Upper lobe of left lung (tissue), 4 donors: ENCODE measurements at regions not wholly inside any gene's neighbourhood (a gene's known extent, or its start where the extent isn't known, plus 50 kb on each side); places are given as distances from the start of the nearest gene placed in this dataset.

Source experiments
- EP300 ChIP-seq, 4 donors: sonication (generic); formaldehyde crosslinking; IDR thresholded peaks; one replicate each; pipeline ENCODE4 v1.5.1; 2017; ENCODE audit warnings: antibody characterized with exemption in 4 of 4, control low read depth in 2 of 4
- POLR2A ChIP-seq, 4 donors: fragments of 450-650 bp; IDR thresholded peaks; one replicate each; pipeline ENCODE4 v1.5.1; 2016 to 2017; ENCODE audit warnings: antibody characterized with exemption in 4 of 4, mild to moderate bottlenecking in 2 of 4
- POLR2AphosphoS5 ChIP-seq, 2 donors: sonication (generic); formaldehyde crosslinking; IDR thresholded peaks; one replicate each; pipeline ENCODE4 v1.5.1; 2017; ENCODE audit warnings: antibody characterized with exemption in 2 of 2
- TF ChIP-seq, protein P1 (sequence below), 6 experiments: fragments of 450-650 bp in 4 of 6; fragments of 200-600 bp in 2 of 6; sonication (generic) in 2 of 6; IDR thresholded peaks; one replicate each; pipeline ENCODE4 v1.5.1; 2016 to 2019; ENCODE audit warnings: antibody characterized with exemption in 6 of 6

DNA sequence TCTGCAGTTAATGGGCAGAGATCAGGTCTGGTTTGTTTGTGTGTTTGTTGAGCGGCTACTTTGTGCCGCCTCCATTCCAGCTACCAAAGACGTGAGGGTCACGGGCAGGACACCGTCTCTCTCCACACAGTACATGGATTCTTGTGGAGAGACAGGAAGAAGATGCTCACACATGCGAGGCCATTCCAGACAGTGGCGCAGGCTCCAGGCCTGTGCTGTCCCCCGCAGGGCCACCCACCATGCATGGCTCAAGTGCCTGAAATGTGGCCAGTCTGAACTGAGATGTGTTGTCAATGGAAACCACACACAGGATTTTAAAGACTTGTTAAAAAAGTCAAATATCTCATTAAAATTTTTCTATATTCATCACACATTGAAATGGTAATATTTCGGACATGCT is 848.3 kb downstream of the TBC1D22A start:
- TF ChIP-seq POLR2A (IDR thresholded peaks at IDR 0.05) = no peak
- TF ChIP-seq, protein P1, sequence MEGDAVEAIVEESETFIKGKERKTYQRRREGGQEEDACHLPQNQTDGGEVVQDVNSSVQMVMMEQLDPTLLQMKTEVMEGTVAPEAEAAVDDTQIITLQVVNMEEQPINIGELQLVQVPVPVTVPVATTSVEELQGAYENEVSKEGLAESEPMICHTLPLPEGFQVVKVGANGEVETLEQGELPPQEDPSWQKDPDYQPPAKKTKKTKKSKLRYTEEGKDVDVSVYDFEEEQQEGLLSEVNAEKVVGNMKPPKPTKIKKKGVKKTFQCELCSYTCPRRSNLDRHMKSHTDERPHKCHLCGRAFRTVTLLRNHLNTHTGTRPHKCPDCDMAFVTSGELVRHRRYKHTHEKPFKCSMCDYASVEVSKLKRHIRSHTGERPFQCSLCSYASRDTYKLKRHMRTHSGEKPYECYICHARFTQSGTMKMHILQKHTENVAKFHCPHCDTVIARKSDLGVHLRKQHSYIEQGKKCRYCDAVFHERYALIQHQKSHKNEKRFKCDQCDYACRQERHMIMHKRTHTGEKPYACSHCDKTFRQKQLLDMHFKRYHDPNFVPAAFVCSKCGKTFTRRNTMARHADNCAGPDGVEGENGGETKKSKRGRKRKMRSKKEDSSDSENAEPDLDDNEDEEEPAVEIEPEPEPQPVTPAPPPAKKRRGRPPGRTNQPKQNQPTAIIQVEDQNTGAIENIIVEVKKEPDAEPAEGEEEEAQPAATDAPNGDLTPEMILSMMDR (IDR thresholded peaks at IDR 0.05) = no peak
- no peak for TF ChIP-seq POLR2AphosphoS5 (IDR thresholded peaks at IDR 0.05)
- no peak for TF ChIP-seq EP300 (IDR thresholded peaks at IDR 0.05)
